ENCODE measurements at regions not wholly inside any gene's neighbourhood (a gene's known extent, or its start where the extent isn't known, plus 50 kb on each side); places are given as distances from the start of the nearest gene placed in this dataset.
"Not testable (repeated sequence)": the region's sequence is repeated elsewhere in the genome, so short reads cannot be mapped to it uniquely, and the experiment has no call there.

DNA sequence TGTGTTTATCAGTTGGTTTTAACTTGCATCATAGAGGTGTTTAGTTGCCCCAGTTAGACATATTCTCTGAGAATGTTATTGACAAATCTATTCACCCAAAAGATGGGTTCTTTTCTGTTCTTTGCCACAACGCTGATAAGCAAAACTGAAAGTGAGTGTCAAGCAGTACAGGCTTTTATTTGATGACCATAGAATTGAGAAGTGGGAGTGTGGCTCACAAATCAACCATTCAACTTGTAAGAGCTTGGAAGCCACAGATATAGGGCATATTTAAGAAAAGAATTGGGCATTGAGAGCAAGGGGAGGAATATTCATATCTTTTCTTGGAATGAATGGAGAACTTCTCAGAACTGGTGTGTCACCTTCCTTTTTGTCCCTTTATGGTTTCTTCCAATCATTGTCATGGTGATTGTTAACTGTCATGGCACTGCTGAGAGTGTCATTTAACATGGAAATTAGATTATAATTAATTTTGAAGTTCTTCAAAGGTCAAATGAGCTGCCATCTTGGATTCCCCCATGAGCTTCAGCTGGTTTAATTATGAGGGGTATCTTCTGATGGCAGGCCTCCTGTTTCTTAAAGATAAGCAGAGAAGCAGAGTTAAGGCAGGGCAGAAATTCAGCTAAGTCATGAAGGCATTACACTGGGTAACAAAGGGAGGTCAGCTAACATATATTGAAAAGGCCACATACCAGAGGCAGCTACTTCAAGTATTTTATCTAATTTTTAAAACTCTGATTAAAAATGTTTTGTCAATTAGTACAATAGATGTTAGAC lies 254.0 kb upstream of the HTR1E start:
- intact Hi-C loops (cut with DNase I) = no loop called here
- no peaks in the 10 kb centered on the region for H3K27me3 ChIP-seq
- DNase-seq (no peak), ATAC-seq (no peak)
- H3K27ac ChIP-seq = no peak overlapping the region
- H3K4me3 ChIP-seq = no peak overlapping the region
- no peaks in the 10 kb centered on the region for H3K4me1 ChIP-seq
- peaks cover 0 to 14% (median 0%) of the 10 kb centered on the region in 12 donors for H3K9me3 ChIP-seq
- WGBS, 4 donors = 66 to 83% (median 72%) methylated on average over 1 of the region's 1 CpG
- no peaks in the 10 kb centered on the region for H3K36me3 ChIP-seq
- TF ChIP-seq POLR2A (IDR thresholded peaks at IDR 0.05) = no peak
- TF ChIP-seq, protein P1, sequence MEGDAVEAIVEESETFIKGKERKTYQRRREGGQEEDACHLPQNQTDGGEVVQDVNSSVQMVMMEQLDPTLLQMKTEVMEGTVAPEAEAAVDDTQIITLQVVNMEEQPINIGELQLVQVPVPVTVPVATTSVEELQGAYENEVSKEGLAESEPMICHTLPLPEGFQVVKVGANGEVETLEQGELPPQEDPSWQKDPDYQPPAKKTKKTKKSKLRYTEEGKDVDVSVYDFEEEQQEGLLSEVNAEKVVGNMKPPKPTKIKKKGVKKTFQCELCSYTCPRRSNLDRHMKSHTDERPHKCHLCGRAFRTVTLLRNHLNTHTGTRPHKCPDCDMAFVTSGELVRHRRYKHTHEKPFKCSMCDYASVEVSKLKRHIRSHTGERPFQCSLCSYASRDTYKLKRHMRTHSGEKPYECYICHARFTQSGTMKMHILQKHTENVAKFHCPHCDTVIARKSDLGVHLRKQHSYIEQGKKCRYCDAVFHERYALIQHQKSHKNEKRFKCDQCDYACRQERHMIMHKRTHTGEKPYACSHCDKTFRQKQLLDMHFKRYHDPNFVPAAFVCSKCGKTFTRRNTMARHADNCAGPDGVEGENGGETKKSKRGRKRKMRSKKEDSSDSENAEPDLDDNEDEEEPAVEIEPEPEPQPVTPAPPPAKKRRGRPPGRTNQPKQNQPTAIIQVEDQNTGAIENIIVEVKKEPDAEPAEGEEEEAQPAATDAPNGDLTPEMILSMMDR (IDR thresholded peaks at IDR 0.05) = no peak

DNA sequence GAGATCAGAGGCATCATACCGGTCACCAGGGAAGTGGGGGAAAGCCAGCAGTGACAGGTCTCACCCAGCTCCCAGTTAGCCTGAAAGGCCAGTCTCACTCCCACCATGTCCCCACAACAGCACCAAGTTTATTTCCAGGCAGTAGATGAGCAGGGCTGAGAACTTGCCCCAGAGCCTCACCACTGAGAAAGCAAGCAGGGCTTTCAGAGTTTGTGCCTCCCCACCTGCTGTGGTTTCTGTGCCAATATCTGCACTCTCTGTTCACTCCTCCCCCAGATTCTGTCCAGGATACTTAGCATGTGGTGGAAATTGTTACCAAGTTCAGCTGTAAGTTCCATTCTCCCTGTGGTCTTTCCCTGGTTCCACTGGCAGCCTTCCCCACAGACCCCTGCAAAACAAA lies 255.0 kb upstream of the HTR1E start:
- no peaks in the 10 kb centered on the region for H3K36me3 ChIP-seq
- no peaks in the 10 kb centered on the region for H3K4me1 ChIP-seq
- no peak for ATAC-seq
- intact Hi-C loops (cut with DNase I) = no loop called here
- WGBS, 4 donors = 83 to 91% (median 87%) methylated on average over 1 of the region's 1 CpG
- no peaks in the 10 kb centered on the region for H3K27me3 ChIP-seq
- H3K9me3 ChIP-seq = peaks cover 0 to 14% (median 0%) of the 10 kb centered on the region in 12 donors
- DNase-seq = no peak
- no peak overlapping the region for H3K27ac ChIP-seq
- TF ChIP-seq, protein P1 (IDR thresholded peaks at IDR 0.05) = no peak
- TF ChIP-seq POLR2A (IDR thresholded peaks at IDR 0.05) = no peak
- no peak overlapping the region for H3K4me3 ChIP-seq

- peaks cover 0 to 14% (median 0%) of the 10 kb centered on the region in 12 donors for H3K9me3 ChIP-seq
- H3K27me3 ChIP-seq; H3K36me3 ChIP-seq; H3K27ac ChIP-seq; H3K4me1 ChIP-seq; intact Hi-C loops (cut with DNase I); DNase-seq; H3K4me3 ChIP-seq; ATAC-seq: not testable (repeated sequence)
- WGBS, 4 donors = 70 to 100% (median 80%) methylated on average over 1 of the region's 1 CpG
Measured at GRCh38 chr6:86681140-86681539, 256.2 kb upstream of the HTR1E start.

DNA sequence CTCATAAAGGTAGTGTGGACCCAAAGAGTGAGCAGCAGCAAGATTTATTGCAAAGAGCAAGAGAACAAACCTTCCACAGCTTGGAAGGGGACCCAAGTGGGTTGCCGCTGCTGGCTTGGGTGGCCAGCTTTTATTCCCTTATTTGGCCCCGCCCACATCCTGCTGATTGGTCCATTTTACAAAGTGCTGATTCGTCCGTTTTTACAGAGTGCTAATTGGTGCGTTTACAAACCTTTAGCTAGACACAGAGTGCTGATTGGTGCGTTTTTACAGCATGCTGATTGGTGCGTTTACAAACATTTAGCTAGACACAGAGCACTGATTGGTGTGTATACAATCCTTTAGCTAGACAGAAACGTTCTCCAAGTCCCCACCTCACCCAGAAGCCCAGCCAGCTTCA lies 265.2 kb upstream of the HTR1E start:
- H3K27me3 ChIP-seq; H3K4me1 ChIP-seq; H3K27ac ChIP-seq; ATAC-seq; H3K36me3 ChIP-seq; DNase-seq; H3K4me3 ChIP-seq; intact Hi-C loops (cut with DNase I): not testable (repeated sequence)
- H3K9me3 ChIP-seq = peaks cover 0 to 25% (median 7%) of the 10 kb centered on the region in 12 donors
- 64 to 66% (median 65%) methylated on average over 8 of the region's 8 CpGs for WGBS, 4 donors

DNA sequence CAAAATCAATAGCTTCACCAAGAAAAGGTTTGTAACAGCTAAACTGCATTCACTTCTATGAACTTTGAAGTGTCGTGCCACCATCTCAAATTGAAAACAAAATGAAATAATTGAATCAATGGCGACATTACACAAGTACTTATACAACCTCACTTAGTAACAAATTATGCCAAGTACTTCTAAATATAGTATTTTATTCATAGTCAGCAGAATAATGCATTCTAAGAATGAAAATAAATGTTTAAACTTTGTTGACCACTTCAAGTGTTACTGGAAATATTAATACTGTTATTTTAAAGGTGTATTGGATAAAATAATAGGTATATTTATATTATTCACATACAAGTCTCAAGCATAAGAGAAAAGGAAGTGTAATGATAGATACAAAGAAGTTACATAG lies 280.1 kb upstream of the HTR1E start:
- Histone ChIP-seq H3K4me3 (no peak overlapping the region), H3K36me3 (no peaks in the 10 kb centered on the region), H3K4me1 (no peaks in the 10 kb centered on the region), H3K9me3 (peaks cover 0 to 23% (median 0%) of the 10 kb centered on the region in 12 donors), H3K27me3 (no peaks in the 10 kb centered on the region), H3K27ac (no peak overlapping the region)
- no peak for TF ChIP-seq POLR2A (IDR thresholded peaks at IDR 0.05)
- TF ChIP-seq, protein P1 (IDR thresholded peaks at IDR 0.05) = no peak
- WGBS, 4 donors = 60 to 76% (median 63%) methylated on average over 2 of the region's 2 CpGs
- intact Hi-C loops (cut with DNase I) = no loop called here
- ATAC-seq = no peak
- no peak for DNase-seq
